ENCODE measurements at regions not wholly inside any gene's neighbourhood (a gene's known extent, or its start where the extent isn't known, plus 50 kb on each side); places are given as distances from the start of the nearest gene placed in this dataset.

DNA sequence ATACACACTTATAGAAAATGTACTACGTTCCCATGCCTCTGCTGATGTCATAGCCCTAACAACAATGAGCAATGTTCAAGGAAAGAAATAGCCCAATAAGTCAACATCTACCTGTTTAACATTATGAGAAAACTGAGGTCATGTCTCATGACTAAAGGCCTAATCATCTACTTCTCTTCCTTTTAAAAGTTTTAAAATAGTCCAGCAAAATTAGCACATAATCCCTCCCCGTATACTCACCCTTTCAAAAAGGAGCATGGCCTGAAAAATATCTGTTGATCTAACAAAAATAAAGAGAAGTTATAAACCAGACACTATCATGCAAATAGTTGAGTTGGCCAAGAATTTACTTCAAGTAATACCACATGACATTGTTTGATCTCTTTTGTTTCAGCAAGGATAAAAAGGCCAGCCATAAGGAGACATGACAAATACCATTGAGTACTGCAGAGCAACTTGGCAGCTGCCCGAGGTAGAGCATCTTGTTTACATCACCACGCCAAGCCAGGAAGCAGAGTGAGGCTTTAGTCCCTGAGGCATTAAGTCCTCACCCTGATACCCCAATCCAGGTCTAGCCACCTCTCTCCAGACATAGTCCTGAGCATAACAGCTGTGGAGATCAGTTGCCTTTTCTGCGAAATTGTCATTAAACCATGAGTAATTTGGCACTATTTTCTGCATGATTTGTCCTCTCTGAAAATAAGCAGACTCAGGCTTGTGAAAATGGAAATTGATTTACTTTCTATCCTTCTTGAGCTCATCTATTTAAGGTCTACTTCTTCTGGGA, 137.4 kb upstream of the ETAA1 start:
- TF ChIP-seq, protein P1, sequence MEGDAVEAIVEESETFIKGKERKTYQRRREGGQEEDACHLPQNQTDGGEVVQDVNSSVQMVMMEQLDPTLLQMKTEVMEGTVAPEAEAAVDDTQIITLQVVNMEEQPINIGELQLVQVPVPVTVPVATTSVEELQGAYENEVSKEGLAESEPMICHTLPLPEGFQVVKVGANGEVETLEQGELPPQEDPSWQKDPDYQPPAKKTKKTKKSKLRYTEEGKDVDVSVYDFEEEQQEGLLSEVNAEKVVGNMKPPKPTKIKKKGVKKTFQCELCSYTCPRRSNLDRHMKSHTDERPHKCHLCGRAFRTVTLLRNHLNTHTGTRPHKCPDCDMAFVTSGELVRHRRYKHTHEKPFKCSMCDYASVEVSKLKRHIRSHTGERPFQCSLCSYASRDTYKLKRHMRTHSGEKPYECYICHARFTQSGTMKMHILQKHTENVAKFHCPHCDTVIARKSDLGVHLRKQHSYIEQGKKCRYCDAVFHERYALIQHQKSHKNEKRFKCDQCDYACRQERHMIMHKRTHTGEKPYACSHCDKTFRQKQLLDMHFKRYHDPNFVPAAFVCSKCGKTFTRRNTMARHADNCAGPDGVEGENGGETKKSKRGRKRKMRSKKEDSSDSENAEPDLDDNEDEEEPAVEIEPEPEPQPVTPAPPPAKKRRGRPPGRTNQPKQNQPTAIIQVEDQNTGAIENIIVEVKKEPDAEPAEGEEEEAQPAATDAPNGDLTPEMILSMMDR (conservative IDR thresholded peaks at IDR 0.05; ENCODE audit: low read depth, low read length): no peak
- no peak overlapping the region for H3K4me3 ChIP-seq (ENCODE audit: low read depth, low read length)
- no peak for DNase-seq (ENCODE audit: low read depth)

DNA sequence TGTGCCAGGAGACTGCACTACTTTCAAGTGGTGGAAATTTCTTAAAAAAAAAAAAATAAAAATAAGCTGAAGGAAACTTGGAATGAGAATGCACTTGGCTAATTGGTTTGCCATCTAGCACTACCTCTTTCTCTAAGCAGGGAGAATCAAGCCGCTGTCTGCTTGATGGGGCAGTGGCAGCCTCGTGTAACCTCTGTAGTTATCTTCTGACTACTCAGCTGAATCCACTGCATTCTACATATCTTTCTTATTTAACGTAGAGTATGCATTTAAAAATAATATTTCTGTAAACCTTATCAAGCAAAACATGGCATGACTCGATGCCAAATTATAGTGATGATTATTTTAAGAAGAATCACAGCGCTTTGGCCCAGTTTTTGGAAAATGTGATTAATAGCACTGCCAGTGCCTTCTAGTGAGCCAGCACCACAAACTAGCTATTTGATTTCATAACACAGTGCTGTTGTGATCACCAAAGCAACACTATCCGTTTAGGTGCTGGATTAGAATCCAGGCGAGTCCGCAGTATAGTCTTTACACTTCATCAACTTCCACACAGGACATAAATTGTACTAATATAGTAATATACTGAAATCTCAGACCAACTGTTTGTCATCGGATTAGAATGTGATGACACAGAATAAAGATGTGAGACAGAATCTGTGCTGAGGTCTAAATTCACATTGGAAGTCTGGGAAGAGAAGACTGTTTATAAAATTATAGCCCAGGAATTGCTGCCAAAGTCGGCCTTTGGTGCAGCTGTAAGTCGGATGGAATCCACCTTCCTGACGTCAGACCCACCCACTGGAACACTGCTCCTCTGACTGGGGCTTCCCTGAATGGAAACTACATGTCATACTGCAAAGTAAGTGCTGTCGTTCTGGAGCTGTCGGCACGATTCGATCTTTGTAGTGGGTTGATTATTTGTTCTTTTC, 136.5 kb upstream of the ETAA1 start:
- H3K4me3 ChIP-seq (ENCODE audit: low read depth, low read length): no peak overlapping the region
- TF ChIP-seq, protein P1 (conservative IDR thresholded peaks at IDR 0.05; ENCODE audit: low read depth, low read length): no peak
- peak; percentile 86 for DNase-seq (ENCODE audit: low read depth)

DNA sequence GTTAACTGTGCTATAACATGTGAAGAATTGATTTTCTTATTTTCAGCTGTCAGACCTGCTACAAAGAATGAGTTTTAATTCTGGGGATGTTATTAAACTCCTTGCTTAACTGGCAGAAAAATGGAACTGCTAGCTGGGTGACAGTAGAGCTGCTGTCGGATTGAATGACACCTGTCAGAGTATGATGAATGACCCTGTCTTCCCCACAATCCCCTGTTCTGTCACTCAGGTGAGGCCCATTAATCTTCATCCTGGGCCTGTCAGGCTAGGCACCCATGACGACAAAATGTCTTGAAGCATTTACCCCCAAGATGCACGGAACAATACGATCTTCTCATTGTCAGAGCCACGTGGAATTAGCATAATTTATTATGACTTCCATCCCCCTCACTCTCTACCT, 129.9 kb upstream of the ETAA1 start:
- TF ChIP-seq, protein P1 (conservative IDR thresholded peaks at IDR 0.05; ENCODE audit: low read depth, low read length): no peak
- no peak for DNase-seq (ENCODE audit: low read depth)
- no peak overlapping the region for H3K4me3 ChIP-seq (ENCODE audit: low read depth, low read length)

DNA sequence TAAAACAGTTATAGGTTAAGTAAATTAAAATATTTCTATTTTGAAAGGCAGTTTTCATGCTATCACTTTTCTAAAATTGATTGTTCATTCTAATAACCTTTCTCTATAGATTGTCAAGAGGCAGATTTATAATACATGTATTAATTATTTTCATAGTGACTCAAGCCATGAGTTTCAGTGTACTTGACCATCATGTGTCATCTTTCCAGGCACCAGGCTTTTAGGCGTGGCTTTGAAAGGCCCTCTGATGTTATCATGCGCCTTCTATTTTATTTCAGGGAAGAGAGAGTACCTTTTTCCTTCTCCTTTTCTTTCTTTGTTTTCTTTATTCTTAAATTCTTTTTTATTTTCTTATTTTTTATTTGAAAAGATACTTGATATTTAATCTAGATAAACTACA, 128.3 kb upstream of the ETAA1 start:
- no peak overlapping the region for H3K4me3 ChIP-seq (ENCODE audit: low read depth, low read length)
- DNase-seq (ENCODE audit: low read depth): no peak
- TF ChIP-seq, protein P1 (conservative IDR thresholded peaks at IDR 0.05; ENCODE audit: low read depth, low read length): no peak

DNA sequence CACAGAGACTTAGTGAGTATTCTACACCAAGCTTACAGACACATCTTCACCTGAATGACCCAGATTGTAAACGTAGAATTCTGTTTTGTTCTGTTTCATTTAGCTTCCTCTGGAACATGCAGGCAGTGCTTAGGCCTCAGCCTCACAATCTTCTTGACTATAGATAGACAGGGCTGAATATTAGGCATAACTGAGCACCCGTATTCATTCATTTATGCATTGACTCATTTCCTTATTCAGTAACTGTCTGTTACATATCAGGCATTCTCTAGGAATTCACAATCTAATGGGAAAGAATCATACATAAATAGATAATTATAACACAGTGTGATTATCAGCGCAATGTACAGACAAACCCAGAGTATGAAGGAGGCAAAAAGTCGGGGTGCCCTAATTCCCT, 124.9 kb upstream of the ETAA1 start:
- TF ChIP-seq, protein P1 (conservative IDR thresholded peaks at IDR 0.05; ENCODE audit: low read depth, low read length): no peak
- DNase-seq (ENCODE audit: low read depth): no peak
- no peak overlapping the region for H3K4me3 ChIP-seq (ENCODE audit: low read depth, low read length)

DNA sequence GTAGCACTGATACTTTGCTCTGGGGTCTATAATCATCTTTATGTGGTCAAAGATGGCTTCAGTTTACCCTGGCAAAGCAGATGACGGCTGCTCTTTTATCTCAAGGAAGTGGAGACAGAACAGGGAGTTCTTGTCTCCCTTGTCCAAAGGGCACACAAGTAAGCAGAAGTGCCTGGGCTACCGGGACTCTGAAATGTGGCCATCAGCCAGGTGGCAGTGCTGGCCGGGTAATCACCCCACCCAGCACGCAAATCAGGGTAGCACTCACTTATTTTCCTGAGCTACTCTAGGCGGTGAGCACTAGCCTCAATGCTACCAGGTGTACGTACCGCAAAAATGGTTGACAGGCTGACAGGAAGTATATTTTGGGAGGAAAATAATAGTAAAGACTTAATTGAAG, 119.7 kb upstream of the ETAA1 start:
- DNase-seq (ENCODE audit: low read depth): no peak
- no peak overlapping the region for H3K4me3 ChIP-seq (ENCODE audit: low read depth, low read length)
- TF ChIP-seq, protein P1 (conservative IDR thresholded peaks at IDR 0.05; ENCODE audit: low read depth, low read length): peak; percentile 16
